ENCODE measurements at regions not wholly inside any gene's neighbourhood (a gene's known extent, or its start where the extent isn't known, plus 50 kb on each side); places are given as distances from the start of the nearest gene placed in this dataset.

DNA sequence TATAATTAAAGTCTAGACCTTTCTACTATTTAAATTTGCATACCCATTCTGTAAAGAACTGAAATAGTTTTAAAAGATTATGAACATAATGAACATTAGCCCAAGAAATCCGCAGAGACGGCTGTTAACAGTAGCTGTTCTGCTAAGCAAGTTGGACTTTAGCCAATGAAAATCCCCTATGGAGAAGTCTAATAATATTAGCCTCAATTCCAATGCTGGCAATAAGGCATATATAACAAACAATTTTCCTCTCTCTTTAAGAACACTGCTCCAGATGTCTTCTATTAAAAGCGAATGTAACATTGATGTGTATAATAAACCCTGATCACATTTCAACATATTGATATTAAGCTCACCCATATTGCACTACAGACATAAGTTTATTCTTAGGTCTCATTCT lies 221.3 kb upstream of the KCTD3 start:
- no peaks in the 10 kb centered on the region for H3K36me3 ChIP-seq (ENCODE audit: control insufficient read depth in 1 of 2, insufficient read depth in 2 of 2, low read length in 2 of 2)
- H2BK120ac ChIP-seq (ENCODE audit: insufficient read depth, low read length, poor library complexity), result no peak overlapping the region
- H2BK5ac ChIP-seq (ENCODE audit: low read depth, low read length, poor library complexity), result no peak overlapping the region
- no peaks in the 10 kb centered on the region for H3K4me1 ChIP-seq (ENCODE audit: control insufficient read depth in 1 of 2, insufficient read depth in 2 of 2, low read length in 2 of 2)
- H3K27me3 ChIP-seq (ENCODE audit: insufficient read depth, low read length), result no peaks in the 10 kb centered on the region
- H3K4me2 ChIP-seq (ENCODE audit: low read length), result no peak overlapping the region
- H4K12ac ChIP-seq (ENCODE audit: low read depth, low read length), result no peak overlapping the region
- no peak overlapping the region for H4K91ac ChIP-seq (ENCODE audit: low read depth, low read length)
- H3K4ac ChIP-seq (ENCODE audit: low read depth, low read length), result no peak overlapping the region
- H3K79me1 ChIP-seq (ENCODE audit: low read length), result no peaks in the 10 kb centered on the region
- H4K8ac ChIP-seq (ENCODE audit: low read depth, low read length), result no peak overlapping the region
- H3K9me3 ChIP-seq (ENCODE audit: insufficient read depth, low read depth, low read length), result no peaks in the 10 kb centered on the region
- no peak overlapping the region for H3K4me3 ChIP-seq (ENCODE audit: low read depth, low read length)
- WGBS (ENCODE audit: extremely low coverage, insufficient coverage, insufficient read length), result no CpG with 5 or more reads among the region's 3 CpGs
- H2AFZ ChIP-seq (ENCODE audit: insufficient read depth, low read length, poor library complexity), result no peak overlapping the region
- no peak overlapping the region for H2BK12ac ChIP-seq (ENCODE audit: low read length)
- no peak overlapping the region for H3K14ac ChIP-seq (ENCODE audit: low read length)
- no peak overlapping the region for H3K9ac ChIP-seq (ENCODE audit: low read length)
- no peak overlapping the region for H3K18ac ChIP-seq (ENCODE audit: low read length)
- no peaks in the 10 kb centered on the region for H3K79me2 ChIP-seq (ENCODE audit: control insufficient read depth, insufficient read depth, low read length, poor library complexity)
- no peak overlapping the region for H3K23ac ChIP-seq (ENCODE audit: low read length)
- H3K27ac ChIP-seq (ENCODE audit: low read depth, low read length), result no peak overlapping the region
- DNase-seq, result no peak
- no peak overlapping the region for H2AK5ac ChIP-seq (ENCODE audit: low read length)

DNA sequence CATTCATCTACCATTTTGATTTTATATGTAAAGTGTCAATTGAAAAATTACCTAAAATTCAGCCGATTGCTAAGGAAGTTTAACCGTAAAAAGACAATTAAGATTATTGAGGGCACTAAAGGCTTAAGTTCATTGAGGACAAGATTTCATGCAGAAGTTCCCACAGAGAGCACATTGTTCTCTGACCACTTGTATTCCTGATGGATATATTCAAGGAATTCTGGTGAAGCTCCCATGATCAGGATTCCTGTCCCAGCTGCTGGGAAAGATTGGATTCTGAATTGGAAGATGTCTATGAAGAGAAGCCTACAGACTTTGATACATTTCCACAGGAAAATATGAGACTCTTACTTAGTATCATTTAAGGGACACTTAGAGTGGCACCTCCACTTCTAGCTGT lies 209.2 kb upstream of the KCTD3 start:
- no peak for DNase-seq
- no peak overlapping the region for H2AFZ ChIP-seq (ENCODE audit: insufficient read depth, low read length, poor library complexity)
- H3K9ac ChIP-seq (ENCODE audit: low read length), result no peak overlapping the region
- H3K18ac ChIP-seq (ENCODE audit: low read length), result no peak overlapping the region
- no peak overlapping the region for H3K14ac ChIP-seq (ENCODE audit: low read length)
- H3K79me1 ChIP-seq (ENCODE audit: low read length), result no peaks in the 10 kb centered on the region
- H2AK5ac ChIP-seq (ENCODE audit: low read length), result no peak overlapping the region
- no peaks in the 10 kb centered on the region for H3K79me2 ChIP-seq (ENCODE audit: control insufficient read depth, insufficient read depth, low read length, poor library complexity)
- no peak overlapping the region for H3K4ac ChIP-seq (ENCODE audit: low read depth, low read length)
- H2BK12ac ChIP-seq (ENCODE audit: low read length), result no peak overlapping the region
- no peak overlapping the region for H2BK5ac ChIP-seq (ENCODE audit: low read depth, low read length, poor library complexity)
- no peak overlapping the region for H3K4me2 ChIP-seq (ENCODE audit: low read length)
- no peaks in the 10 kb centered on the region for H3K9me3 ChIP-seq (ENCODE audit: insufficient read depth, low read depth, low read length)
- H3K27ac ChIP-seq (ENCODE audit: low read depth, low read length), result no peak overlapping the region
- no peak overlapping the region for H3K4me3 ChIP-seq (ENCODE audit: low read depth, low read length)
- no peak overlapping the region for H4K8ac ChIP-seq (ENCODE audit: low read depth, low read length)
- no peak overlapping the region for H4K91ac ChIP-seq (ENCODE audit: low read depth, low read length)
- H4K12ac ChIP-seq (ENCODE audit: low read depth, low read length), result no peak overlapping the region
- no peak overlapping the region for H2BK120ac ChIP-seq (ENCODE audit: insufficient read depth, low read length, poor library complexity)
- H3K27me3 ChIP-seq (ENCODE audit: insufficient read depth, low read length), result no peaks in the 10 kb centered on the region
- no peak overlapping the region for H3K23ac ChIP-seq (ENCODE audit: low read length)
- no CpG with 5 or more reads among the region's 2 CpGs for WGBS (ENCODE audit: extremely low coverage, insufficient coverage, insufficient read length)
- H3K4me1 ChIP-seq (ENCODE audit: control insufficient read depth in 1 of 2, insufficient read depth in 2 of 2, low read length in 2 of 2), result no peaks in the 10 kb centered on the region
- no peaks in the 10 kb centered on the region for H3K36me3 ChIP-seq (ENCODE audit: control insufficient read depth in 1 of 2, insufficient read depth in 2 of 2, low read length in 2 of 2)

DNA sequence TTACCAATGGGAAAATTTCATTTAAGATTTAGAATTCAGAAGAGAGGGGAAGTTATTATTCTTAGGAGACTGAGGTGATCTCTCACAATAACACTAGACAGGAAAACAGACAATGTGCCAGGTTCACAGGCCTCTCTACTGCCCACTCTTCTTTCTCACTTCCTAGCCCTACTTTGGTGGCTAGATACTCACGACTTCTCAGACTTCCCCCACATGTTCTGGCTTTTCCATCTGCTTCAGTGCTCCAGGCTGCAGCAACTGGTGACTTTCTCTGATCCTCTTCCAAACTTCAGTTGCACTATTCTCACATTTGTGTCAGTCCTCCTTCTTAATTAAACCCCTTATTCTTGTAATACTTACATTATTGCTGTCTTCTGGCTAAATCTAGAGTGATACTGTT lies 208.7 kb upstream of the KCTD3 start:
- Histone ChIP-seq H2AK5ac (ENCODE audit: low read length) (no peak overlapping the region), H3K79me1 (ENCODE audit: low read length) (no peaks in the 10 kb centered on the region), H2BK5ac (ENCODE audit: low read depth, low read length, poor library complexity) (no peak overlapping the region), H2BK12ac (ENCODE audit: low read length) (no peak overlapping the region), H3K9me3 (ENCODE audit: insufficient read depth, low read depth, low read length) (no peaks in the 10 kb centered on the region), H3K36me3 (ENCODE audit: control insufficient read depth in 1 of 2, insufficient read depth in 2 of 2, low read length in 2 of 2) (no peaks in the 10 kb centered on the region), H3K27ac (ENCODE audit: low read depth, low read length) (no peak overlapping the region), H4K12ac (ENCODE audit: low read depth, low read length) (no peak overlapping the region), H3K14ac (ENCODE audit: low read length) (no peak overlapping the region), H2AFZ (ENCODE audit: insufficient read depth, low read length, poor library complexity) (no peak overlapping the region), H3K4ac (ENCODE audit: low read depth, low read length) (no peak overlapping the region), H3K18ac (ENCODE audit: low read length) (no peak overlapping the region), H4K91ac (ENCODE audit: low read depth, low read length) (no peak overlapping the region), H3K9ac (ENCODE audit: low read length) (no peak overlapping the region), H3K4me3 (ENCODE audit: low read depth, low read length) (no peak overlapping the region), H3K4me1 (ENCODE audit: control insufficient read depth in 1 of 2, insufficient read depth in 2 of 2, low read length in 2 of 2) (no peaks in the 10 kb centered on the region), H4K8ac (ENCODE audit: low read depth, low read length) (no peak overlapping the region), H3K23ac (ENCODE audit: low read length) (no peak overlapping the region), H3K4me2 (ENCODE audit: low read length) (no peak overlapping the region), H2BK120ac (ENCODE audit: insufficient read depth, low read length, poor library complexity) (no peak overlapping the region), H3K79me2 (ENCODE audit: control insufficient read depth, insufficient read depth, low read length, poor library complexity) (no peaks in the 10 kb centered on the region), H3K27me3 (ENCODE audit: insufficient read depth, low read length) (no peaks in the 10 kb centered on the region)
- DNase-seq, result no peak
- WGBS (ENCODE audit: extremely low coverage, insufficient coverage, insufficient read length), result no CpG with 5 or more reads among the region's 1 CpG

DNA sequence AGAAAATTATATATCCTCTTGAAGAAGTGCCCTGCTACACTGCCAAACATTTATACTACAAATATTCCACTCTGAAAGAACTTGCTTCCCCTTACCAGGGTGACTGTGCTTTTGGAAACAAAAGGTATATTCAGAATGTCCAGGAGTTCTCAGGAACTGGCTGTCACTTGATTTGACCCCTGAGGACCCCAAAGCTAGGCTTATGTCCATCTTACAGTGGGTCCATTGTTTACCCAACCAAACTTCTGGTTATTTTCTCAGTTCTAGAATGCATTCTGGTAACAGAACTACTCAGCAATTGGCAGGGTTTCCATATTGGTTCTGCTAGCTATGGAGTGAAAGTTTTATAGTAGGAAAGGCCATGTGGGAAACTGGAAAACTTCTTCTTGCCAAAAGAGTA lies 207.1 kb upstream of the KCTD3 start:
- H4K91ac ChIP-seq (ENCODE audit: low read depth, low read length), result no peak overlapping the region
- no peak overlapping the region for H2BK120ac ChIP-seq (ENCODE audit: insufficient read depth, low read length, poor library complexity)
- no peak overlapping the region for H3K14ac ChIP-seq (ENCODE audit: low read length)
- H3K9me3 ChIP-seq (ENCODE audit: insufficient read depth, low read depth, low read length), result no peaks in the 10 kb centered on the region
- H3K18ac ChIP-seq (ENCODE audit: low read length), result no peak overlapping the region
- no peak overlapping the region for H3K9ac ChIP-seq (ENCODE audit: low read length)
- H3K27ac ChIP-seq (ENCODE audit: low read depth, low read length), result no peak overlapping the region
- H3K4ac ChIP-seq (ENCODE audit: low read depth, low read length), result no peak overlapping the region
- no peaks in the 10 kb centered on the region for H3K36me3 ChIP-seq (ENCODE audit: control insufficient read depth in 1 of 2, insufficient read depth in 2 of 2, low read length in 2 of 2)
- H4K8ac ChIP-seq (ENCODE audit: low read depth, low read length), result no peak overlapping the region
- H3K27me3 ChIP-seq (ENCODE audit: insufficient read depth, low read length), result no peaks in the 10 kb centered on the region
- no peaks in the 10 kb centered on the region for H3K4me1 ChIP-seq (ENCODE audit: control insufficient read depth in 1 of 2, insufficient read depth in 2 of 2, low read length in 2 of 2)
- no peak overlapping the region for H2AK5ac ChIP-seq (ENCODE audit: low read length)
- no peak overlapping the region for H2BK12ac ChIP-seq (ENCODE audit: low read length)
- no peak overlapping the region for H3K4me3 ChIP-seq (ENCODE audit: low read depth, low read length)
- no peak overlapping the region for H2BK5ac ChIP-seq (ENCODE audit: low read depth, low read length, poor library complexity)
- H3K79me1 ChIP-seq (ENCODE audit: low read length), result no peaks in the 10 kb centered on the region
- no peak overlapping the region for H3K4me2 ChIP-seq (ENCODE audit: low read length)
- no peak overlapping the region for H4K12ac ChIP-seq (ENCODE audit: low read depth, low read length)
- DNase-seq, result no peak
- H3K79me2 ChIP-seq (ENCODE audit: control insufficient read depth, insufficient read depth, low read length, poor library complexity), result no peaks in the 10 kb centered on the region
- H2AFZ ChIP-seq (ENCODE audit: insufficient read depth, low read length, poor library complexity), result no peak overlapping the region
- H3K23ac ChIP-seq (ENCODE audit: low read length), result no peak overlapping the region

DNA sequence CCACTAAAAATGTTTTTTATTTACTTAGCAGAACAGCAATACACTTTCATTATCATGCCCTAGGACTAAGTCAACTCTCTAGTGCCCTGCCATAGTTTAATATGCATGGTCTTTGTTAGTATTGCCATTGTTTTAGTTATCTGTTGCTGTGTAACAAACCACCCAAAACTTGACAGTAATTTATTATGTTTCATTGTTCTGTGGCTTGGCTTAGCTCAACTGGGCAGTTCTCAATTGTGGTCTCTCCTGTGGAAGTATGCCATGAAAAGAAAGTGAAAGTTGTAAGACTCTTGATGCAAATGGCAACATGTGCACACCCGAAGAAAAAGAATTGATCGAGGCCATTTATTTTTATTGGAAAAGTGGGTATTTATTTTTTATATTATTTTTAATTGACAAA lies 206.3 kb upstream of the KCTD3 start:
- H2AK5ac ChIP-seq (ENCODE audit: low read length), result no peak overlapping the region
- H3K4me2 ChIP-seq (ENCODE audit: low read length), result no peak overlapping the region
- H2AFZ ChIP-seq (ENCODE audit: insufficient read depth, low read length, poor library complexity), result no peak overlapping the region
- H3K27ac ChIP-seq (ENCODE audit: low read depth, low read length), result no peak overlapping the region
- H4K12ac ChIP-seq (ENCODE audit: low read depth, low read length), result no peak overlapping the region
- no peak overlapping the region for H3K4me3 ChIP-seq (ENCODE audit: low read depth, low read length)
- no peak overlapping the region for H3K4ac ChIP-seq (ENCODE audit: low read depth, low read length)
- H3K14ac ChIP-seq (ENCODE audit: low read length), result no peak overlapping the region
- H4K91ac ChIP-seq (ENCODE audit: low read depth, low read length), result no peak overlapping the region
- H3K36me3 ChIP-seq (ENCODE audit: control insufficient read depth in 1 of 2, insufficient read depth in 2 of 2, low read length in 2 of 2), result no peaks in the 10 kb centered on the region
- no peak overlapping the region for H2BK120ac ChIP-seq (ENCODE audit: insufficient read depth, low read length, poor library complexity)
- no peaks in the 10 kb centered on the region for H3K79me1 ChIP-seq (ENCODE audit: low read length)
- WGBS (ENCODE audit: extremely low coverage, insufficient coverage, insufficient read length), result no CpG with 5 or more reads among the region's 2 CpGs
- no peaks in the 10 kb centered on the region for H3K4me1 ChIP-seq (ENCODE audit: control insufficient read depth in 1 of 2, insufficient read depth in 2 of 2, low read length in 2 of 2)
- no peaks in the 10 kb centered on the region for H3K79me2 ChIP-seq (ENCODE audit: control insufficient read depth, insufficient read depth, low read length, poor library complexity)
- no peak for DNase-seq
- H2BK12ac ChIP-seq (ENCODE audit: low read length), result no peak overlapping the region
- no peak overlapping the region for H3K23ac ChIP-seq (ENCODE audit: low read length)
- H3K27me3 ChIP-seq (ENCODE audit: insufficient read depth, low read length), result no peaks in the 10 kb centered on the region
- no peaks in the 10 kb centered on the region for H3K9me3 ChIP-seq (ENCODE audit: insufficient read depth, low read depth, low read length)
- no peak overlapping the region for H2BK5ac ChIP-seq (ENCODE audit: low read depth, low read length, poor library complexity)
- H3K9ac ChIP-seq (ENCODE audit: low read length), result no peak overlapping the region
- no peak overlapping the region for H4K8ac ChIP-seq (ENCODE audit: low read depth, low read length)
- no peak overlapping the region for H3K18ac ChIP-seq (ENCODE audit: low read length)
